Bronchial epithelial cell (primary cell): ENCODE measurements at regions not wholly inside any gene's neighbourhood (a gene's known extent, or its start where the extent isn't known, plus 50 kb on each side); places are given as distances from the start of the nearest gene placed in this dataset.

Experiments
- DNase-seq: peaks from one replicate; pipeline ENCODE4 v3.0.0-alpha.2; 2010; ENCODE audit warnings: low read depth
- FAIRE-seq: peaks from 2 replicates; lab custom pipeline; 2011; peaks lifted over from hg19 to GRCh38; lab: Jason Lieb, UNC
- H3K27me3 ChIP-seq: 2 replicates; pipeline ENCODE4 v1.5.1; 2011; ENCODE audit warnings: low read length; ENCODE audit not compliant: control insufficient read depth, insufficient read depth
- H3K36me3 ChIP-seq: 2 replicates; pipeline ENCODE4 v1.5.1; 2011; ENCODE audit warnings: low read length; ENCODE audit not compliant: control insufficient read depth, insufficient read depth
- H3K4me3 ChIP-seq: 2 replicates; pipeline ENCODE4 v1.5.1; 2011; ENCODE audit warnings: mild to moderate bottlenecking, low read depth, low read length, control low read depth
- TF ChIP-seq, protein P1 (sequence below): IDR thresholded peaks from 2 replicates; pipeline ENCODE4 v1.5.1; 2011; ENCODE audit warnings: mild to moderate bottlenecking, moderate library complexity, low read length, control low read depth, inconsistent platforms; ENCODE audit not compliant: insufficient read depth, severe bottlenecking

DNA sequence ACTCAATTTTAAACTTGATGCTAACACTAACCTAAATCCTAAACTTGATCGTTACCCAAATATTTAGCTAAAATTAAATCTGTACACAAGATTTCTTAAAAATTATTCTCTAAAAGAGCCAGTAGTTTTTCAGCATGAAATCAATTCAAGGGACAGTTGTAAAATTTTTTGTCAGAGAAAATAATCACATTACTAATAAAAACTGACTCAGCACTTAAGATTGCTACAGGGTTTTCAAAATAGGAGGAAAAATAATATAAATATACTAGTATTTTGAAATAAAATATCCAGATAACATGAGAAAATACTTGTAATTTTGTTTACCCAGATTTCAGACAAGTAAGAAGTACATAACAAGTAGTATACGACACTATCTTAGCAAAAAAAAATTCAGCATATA lies 1268.1 kb upstream of the USP15 start:
- FAIRE-seq: no peak
- TF ChIP-seq, protein P1, sequence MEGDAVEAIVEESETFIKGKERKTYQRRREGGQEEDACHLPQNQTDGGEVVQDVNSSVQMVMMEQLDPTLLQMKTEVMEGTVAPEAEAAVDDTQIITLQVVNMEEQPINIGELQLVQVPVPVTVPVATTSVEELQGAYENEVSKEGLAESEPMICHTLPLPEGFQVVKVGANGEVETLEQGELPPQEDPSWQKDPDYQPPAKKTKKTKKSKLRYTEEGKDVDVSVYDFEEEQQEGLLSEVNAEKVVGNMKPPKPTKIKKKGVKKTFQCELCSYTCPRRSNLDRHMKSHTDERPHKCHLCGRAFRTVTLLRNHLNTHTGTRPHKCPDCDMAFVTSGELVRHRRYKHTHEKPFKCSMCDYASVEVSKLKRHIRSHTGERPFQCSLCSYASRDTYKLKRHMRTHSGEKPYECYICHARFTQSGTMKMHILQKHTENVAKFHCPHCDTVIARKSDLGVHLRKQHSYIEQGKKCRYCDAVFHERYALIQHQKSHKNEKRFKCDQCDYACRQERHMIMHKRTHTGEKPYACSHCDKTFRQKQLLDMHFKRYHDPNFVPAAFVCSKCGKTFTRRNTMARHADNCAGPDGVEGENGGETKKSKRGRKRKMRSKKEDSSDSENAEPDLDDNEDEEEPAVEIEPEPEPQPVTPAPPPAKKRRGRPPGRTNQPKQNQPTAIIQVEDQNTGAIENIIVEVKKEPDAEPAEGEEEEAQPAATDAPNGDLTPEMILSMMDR: no peak
- no peak for DNase-seq
- Histone ChIP-seq H3K36me3 (no peaks in the 10 kb centered on the region), H3K27me3 (no peaks in the 10 kb centered on the region), H3K4me3 (no peak overlapping the region)

DNA sequence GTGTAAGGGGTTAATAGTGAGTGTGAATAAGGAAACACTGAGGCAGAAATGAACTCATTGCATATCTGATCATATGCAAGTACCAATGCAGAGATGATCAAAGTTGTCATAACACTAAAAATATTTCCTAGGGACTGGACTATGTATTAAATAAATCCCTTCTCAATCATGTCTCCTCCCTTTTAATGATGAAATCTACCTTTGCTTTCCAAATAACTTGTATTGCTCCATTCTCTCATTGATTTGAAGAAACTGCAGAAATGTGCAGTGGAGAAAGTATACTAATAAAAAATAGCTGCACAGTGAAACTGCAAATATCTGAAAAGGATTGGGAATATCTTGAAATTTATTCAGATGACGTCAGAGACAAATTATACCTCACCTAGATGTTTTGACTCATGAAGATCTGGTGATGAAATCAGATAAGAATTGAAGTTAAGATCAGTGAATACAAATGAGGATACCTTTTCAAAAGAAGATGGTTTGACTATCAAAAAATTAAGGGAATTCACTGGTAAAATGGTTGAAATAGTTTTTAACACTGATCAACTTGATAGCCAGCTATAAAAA lies 1264.9 kb upstream of the USP15 start:
- no peak for FAIRE-seq
- TF ChIP-seq, protein P1: no peak
- no peaks in the 10 kb centered on the region for H3K36me3 ChIP-seq
- DNase-seq: no peak
- no peak overlapping the region for H3K4me3 ChIP-seq
- no peaks in the 10 kb centered on the region for H3K27me3 ChIP-seq

DNA sequence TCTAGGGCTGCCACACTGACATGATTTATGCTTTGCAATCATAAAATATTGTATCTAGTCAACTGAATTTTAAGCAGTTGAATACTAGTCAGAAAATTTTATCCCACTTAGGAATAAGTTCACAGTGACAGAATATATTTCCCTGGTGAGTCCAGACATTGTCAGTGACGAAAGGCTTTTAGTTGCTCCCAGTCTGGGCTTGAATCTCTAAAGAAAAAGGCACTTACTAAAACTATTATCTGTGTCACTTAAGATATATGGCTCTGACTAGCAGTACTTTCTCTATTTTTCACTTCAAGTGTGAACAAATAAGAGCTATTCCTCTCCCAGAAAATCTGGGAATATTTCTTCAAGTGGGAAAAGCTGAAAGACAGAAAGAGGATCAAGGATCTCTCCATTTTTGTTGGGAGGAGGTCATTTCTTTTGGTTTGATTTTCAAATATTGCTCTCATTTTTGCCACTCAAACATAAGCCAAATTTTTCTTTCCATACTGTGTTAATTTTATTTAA lies 1262.3 kb upstream of the USP15 start:
- no peaks in the 10 kb centered on the region for H3K27me3 ChIP-seq
- DNase-seq (no peak), FAIRE-seq (no peak)
- TF ChIP-seq, protein P1: no peak
- no peaks in the 10 kb centered on the region for H3K36me3 ChIP-seq
- H3K4me3 ChIP-seq: no peak overlapping the region

DNA sequence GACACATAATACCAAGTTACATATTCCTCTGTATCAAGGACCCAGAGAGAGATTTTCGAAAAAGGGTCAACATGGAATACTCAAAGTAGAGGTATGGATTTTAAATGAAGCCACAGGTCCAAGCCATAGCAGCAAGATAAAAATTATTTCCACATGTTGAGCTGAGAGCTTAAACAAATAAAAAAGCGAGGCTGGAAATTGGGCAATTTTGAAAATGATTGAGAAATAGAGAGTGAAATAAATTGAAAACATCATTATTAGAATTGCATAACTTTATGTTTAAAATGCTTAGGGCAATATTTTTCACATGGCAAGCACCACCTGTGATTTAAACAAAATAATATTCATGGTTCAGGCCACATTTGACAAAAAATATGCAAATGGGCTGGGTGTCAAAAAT lies 1251.0 kb upstream of the USP15 start:
- DNase-seq: peak; percentile 1
- Histone ChIP-seq H3K36me3 (no peaks in the 10 kb centered on the region), H3K4me3 (no peak overlapping the region), H3K27me3 (no peaks in the 10 kb centered on the region)
- TF ChIP-seq, protein P1: no peak
- FAIRE-seq: no peak

DNA sequence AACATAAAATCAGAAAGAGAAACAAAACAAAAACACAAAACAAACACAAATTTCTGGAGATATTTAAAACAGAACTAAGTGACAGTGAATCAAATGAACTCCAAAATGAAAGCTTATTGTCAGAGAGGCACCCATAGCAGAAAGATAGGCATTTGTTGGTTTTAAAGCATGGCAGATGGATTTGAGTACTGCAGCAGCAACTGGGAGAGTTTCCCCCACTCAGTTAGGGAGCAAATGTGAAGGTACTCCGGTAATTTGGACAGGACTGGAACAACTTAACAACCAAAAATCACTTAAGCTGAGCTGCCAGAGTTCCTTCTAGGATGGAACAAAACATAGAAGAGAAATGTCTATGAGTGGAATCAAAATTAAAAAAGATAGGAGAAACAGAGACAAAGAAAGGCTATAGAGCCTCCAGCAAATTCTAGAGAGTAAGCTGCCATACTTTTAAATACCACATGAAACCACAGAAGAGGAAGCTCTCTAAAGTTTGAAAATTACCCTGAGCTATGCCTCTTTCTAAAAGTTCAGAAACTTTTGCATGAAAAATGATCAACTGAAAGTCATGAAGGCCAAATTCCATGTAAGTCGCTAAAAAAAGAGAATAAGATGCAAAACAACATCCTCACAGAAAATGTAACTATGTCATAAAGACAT lies 1248.3 kb upstream of the USP15 start:
- Histone ChIP-seq H3K4me3 (no peak overlapping the region), H3K27me3 (no peaks in the 10 kb centered on the region), H3K36me3 (no peaks in the 10 kb centered on the region)
- FAIRE-seq: no peak
- no peak for DNase-seq
- TF ChIP-seq, protein P1: no peak
